Neuronal stem cell (in vitro differentiated cells): ENCODE measurements at regions not wholly inside any gene's neighbourhood (a gene's known extent, or its start where the extent isn't known, plus 50 kb on each side); places are given as distances from the start of the nearest gene placed in this dataset.
"Not testable (repeated sequence)": the region's sequence is repeated elsewhere in the genome, so short reads cannot be mapped to it uniquely, and the experiment has no call there.

ENCODE experiments used
- DNase-seq: peaks from one replicate; pipeline ENCODE4 v3.0.0-alpha.2; 2013; ENCODE audit warnings: low spot score
- H2AFZ ChIP-seq: one replicate; pipeline ENCODE4 v1.6.1; 2013; ENCODE audit warnings: mild to moderate bottlenecking, low read length, inconsistent platforms
- H2AK5ac ChIP-seq: 2 replicates; pipeline ENCODE4 v1.6.1; 2013; ENCODE audit warnings: low read depth, mild to moderate bottlenecking, inconsistent platforms, low read length, moderate library complexity, mixed read lengths
- H2BK120ac ChIP-seq: 2 replicates; pipeline ENCODE4 v1.6.1; 2013; ENCODE audit warnings: low read depth, mild to moderate bottlenecking, inconsistent platforms, low read length, moderate library complexity, mixed read lengths
- H2BK12ac ChIP-seq: one replicate; pipeline ENCODE4 v1.6.1; 2013; ENCODE audit warnings: low read length, inconsistent platforms
- H2BK15ac ChIP-seq: 2 replicates; pipeline ENCODE4 v1.6.1; 2013; ENCODE audit warnings: mild to moderate bottlenecking, low read length, inconsistent platforms, mixed read lengths
- H2BK5ac ChIP-seq: one replicate; pipeline ENCODE4 v1.6.1; 2013; ENCODE audit warnings: inconsistent platforms, mild to moderate bottlenecking, low read length, moderate library complexity
- H3K14ac ChIP-seq: one replicate; pipeline ENCODE4 v1.6.1; 2013; ENCODE audit warnings: low read length, inconsistent platforms
- H3K18ac ChIP-seq: 2 replicates; pipeline ENCODE4 v1.6.1; 2013; ENCODE audit warnings: low read length, inconsistent platforms
- H3K23ac ChIP-seq: 2 replicates; pipeline ENCODE4 v1.6.1; 2013; ENCODE audit warnings: low read depth, mild to moderate bottlenecking, mixed read lengths, low read length, inconsistent platforms; ENCODE audit not compliant: poor library complexity
- H3K27ac ChIP-seq: replicated peaks from 3 replicates; pipeline ENCODE4 v1.5.1; 2013; ENCODE audit warnings: low read length, inconsistent platforms
- H3K27me3 ChIP-seq, 3 experiments: 2 replicates each; pipeline ENCODE4 v1.6.1; 2013; ENCODE audit warnings: low read length in 3 of 3, mild to moderate bottlenecking in 2 of 3, inconsistent platforms in 1 of 3, low read depth in 1 of 3, mixed read lengths in 1 of 3, moderate library complexity in 1 of 3; ENCODE audit not compliant: control insufficient read depth in 3 of 3, insufficient read depth in 3 of 3
- H3K36me3 ChIP-seq, 2 donors: replicated peaks in 1 of 2; 2 replicates each; pipeline ENCODE4 v1.6.1; 2013; ENCODE audit warnings: low read length in 2 of 2; ENCODE audit not compliant: control insufficient read depth in 2 of 2, insufficient read depth in 2 of 2
- H3K4ac ChIP-seq: 2 replicates; pipeline ENCODE4 v1.6.1; 2013; ENCODE audit warnings: inconsistent platforms, mild to moderate bottlenecking, low read length, moderate library complexity
- H3K4me1 ChIP-seq, 2 donors: 1 replicate in 1 of 2; 2 replicates in 1 of 2; pipeline ENCODE4 v1.6.1; 2013; ENCODE audit warnings: low read length in 2 of 2, low read depth in 1 of 2; ENCODE audit not compliant: control insufficient read depth in 2 of 2, insufficient read depth in 1 of 2
- H3K4me2 ChIP-seq: one replicate; pipeline ENCODE4 v1.6.1; 2013; ENCODE audit warnings: mild to moderate bottlenecking, low read length, inconsistent platforms; ENCODE audit not compliant: insufficient read depth, poor library complexity, severe bottlenecking
- H3K4me3 ChIP-seq, 2 donors: 2 replicates each; pipeline ENCODE4 v1.5.1; 2013; ENCODE audit warnings: low read length in 2 of 2, mild to moderate bottlenecking in 2 of 2, inconsistent platforms in 1 of 2, moderate library complexity in 1 of 2
- H3K79me1 ChIP-seq: one replicate; pipeline ENCODE4 v1.6.1; 2013; ENCODE audit warnings: low read depth, mild to moderate bottlenecking, inconsistent platforms, low read length, moderate library complexity
- H3K9ac ChIP-seq: one replicate; pipeline ENCODE4 v1.6.1; 2013; ENCODE audit warnings: mild to moderate bottlenecking, low read depth, low read length, inconsistent platforms; ENCODE audit not compliant: poor library complexity
- H3K9me3 ChIP-seq, 2 donors: replicated peaks in 1 of 2; 2 replicates each; pipeline versions ENCODE3 to v1.6.1; 2013; ENCODE audit warnings: low read length in 2 of 2, mild to moderate bottlenecking in 2 of 2, inconsistent platforms in 1 of 2, low read depth in 1 of 2, mixed read lengths in 1 of 2, moderate library complexity in 1 of 2; ENCODE audit not compliant: control insufficient read depth in 2 of 2, insufficient read depth in 1 of 2
- H4K8ac ChIP-seq: one replicate; pipeline ENCODE4 v1.6.1; 2013; ENCODE audit warnings: low read depth, mild to moderate bottlenecking, inconsistent platforms, low read length, moderate library complexity
- H4K91ac ChIP-seq: one replicate; pipeline ENCODE4 v1.6.1; 2013; ENCODE audit warnings: low read length, low read depth, mild to moderate bottlenecking, inconsistent platforms; ENCODE audit not compliant: poor library complexity
- WGBS, 2 donors: extraction: QIAGEN DNeasy Blood & Tissue Kit; methylation state at CpG; one replicate each; pipeline ENCODE4 v1.1.7; 2013; ENCODE audit warnings: missing lambda C conversion rate in 2 of 2, mixed read lengths in 1 of 2; ENCODE audit not compliant: insufficient read length in 2 of 2, insufficient replicate concordance in 1 of 2; ENCODE audit errors: extremely low coverage in 2 of 2; 5-methylcytosine and 5-hydroxymethylcytosine counted together

- Histone ChIP-seq H3K4ac (no peak overlapping the region), H3K27ac (no peak overlapping the region), H3K18ac (no peak overlapping the region), H2BK15ac (no peak overlapping the region), H3K14ac (no peak overlapping the region), H3K79me1 (no peaks in the 10 kb centered on the region), H2BK12ac (no peak overlapping the region), H2BK5ac (no peak overlapping the region), H4K8ac (no peak overlapping the region), H3K4me3 (no peak overlapping the region), H2AK5ac (no peak overlapping the region), H3K27me3 (no peaks in the 10 kb centered on the region), H3K4me1 (no peaks in the 10 kb centered on the region), H3K36me3 (no peaks in the 10 kb centered on the region), H2AFZ (no peak overlapping the region), H2BK120ac (no peak overlapping the region), H3K9ac (no peak overlapping the region), H3K4me2 (no peak overlapping the region), H3K9me3 (no peaks in the 10 kb centered on the region), H3K23ac (no peak overlapping the region), H4K91ac (no peak overlapping the region)
- DNase-seq: no peak
- no CpG with 5 or more reads among the region's 2 CpGs for WGBS, 2 donors
Measured at GRCh38 chr12:58009405-58010195, 68.2 kb downstream of the ATP23 start.

DNA sequence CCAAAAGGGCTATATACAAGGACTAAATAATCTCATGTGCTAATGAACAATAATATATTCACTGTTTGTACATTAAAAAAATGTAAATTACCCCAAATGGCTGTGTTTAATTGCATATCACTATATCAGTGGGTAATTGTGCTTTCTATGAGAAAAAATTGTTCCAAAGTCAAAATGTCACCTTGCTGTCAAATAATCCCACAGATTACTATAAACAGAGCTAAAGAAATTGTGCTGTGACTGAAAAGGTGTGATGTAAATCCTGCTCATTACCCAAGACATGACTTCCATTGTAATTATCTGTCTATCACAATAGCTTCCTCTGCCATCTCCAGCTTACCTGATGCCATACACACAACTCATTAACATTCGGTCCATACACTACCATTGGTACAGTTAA, 70.3 kb downstream of the ATP23 start:
- WGBS, 2 donors: no CpG with 5 or more reads among the region's 1 CpG

GRCh38 chr12:58022379-58023020, 81.1 kb downstream of the ATP23 start:
- H3K27ac ChIP-seq, H3K4me3 ChIP-seq, H3K4ac ChIP-seq, H3K18ac ChIP-seq, H2AFZ ChIP-seq, H4K8ac ChIP-seq, H3K36me3 ChIP-seq, H2BK120ac ChIP-seq, H2BK5ac ChIP-seq, H2BK12ac ChIP-seq, H2BK15ac ChIP-seq, H4K91ac ChIP-seq, H2AK5ac ChIP-seq, H3K14ac ChIP-seq, H3K4me1 ChIP-seq, H3K27me3 ChIP-seq, H3K9ac ChIP-seq, DNase-seq, H3K79me1 ChIP-seq, H3K23ac ChIP-seq, H3K4me2 ChIP-seq, H3K9me3 ChIP-seq: not testable (repeated sequence)
- no CpG with 5 or more reads among the region's 6 CpGs for WGBS, 2 donors

More for the DNA sequence above, 70.3 kb downstream of the ATP23 start:
- no peak overlapping the region for H3K14ac ChIP-seq
- no peak overlapping the region for H2BK15ac ChIP-seq
- no peaks in the 10 kb centered on the region for H3K4me1 ChIP-seq
- no peak overlapping the region for H3K18ac ChIP-seq
- H4K91ac ChIP-seq: no peak overlapping the region
- no peak overlapping the region for H2BK120ac ChIP-seq
- H2AK5ac ChIP-seq: no peak overlapping the region
- no peaks in the 10 kb centered on the region for H3K36me3 ChIP-seq
- H3K4ac ChIP-seq: no peak overlapping the region
- no peak overlapping the region for H2BK12ac ChIP-seq
- no peaks in the 10 kb centered on the region for H3K27me3 ChIP-seq
- H2AFZ ChIP-seq: no peak overlapping the region
- no peak overlapping the region for H3K4me2 ChIP-seq
- no peak overlapping the region for H3K23ac ChIP-seq
- H3K27ac ChIP-seq: no peak overlapping the region
- no peak for DNase-seq
- no peak overlapping the region for H2BK5ac ChIP-seq
- H4K8ac ChIP-seq: no peak overlapping the region
- H3K9ac ChIP-seq: no peak overlapping the region
- no peak overlapping the region for H3K4me3 ChIP-seq
- no peaks in the 10 kb centered on the region for H3K9me3 ChIP-seq
- H3K79me1 ChIP-seq: no peaks in the 10 kb centered on the region

- Histone ChIP-seq H3K9ac (no peak overlapping the region), H2BK12ac (no peak overlapping the region), H3K36me3 (no peaks in the 10 kb centered on the region), H3K9me3 (no peaks in the 10 kb centered on the region), H4K8ac (no peak overlapping the region), H3K18ac (no peak overlapping the region), H3K14ac (no peak overlapping the region), H3K79me1 (no peaks in the 10 kb centered on the region), H3K4me3 (no peak overlapping the region), H2BK5ac (no peak overlapping the region), H2AK5ac (no peak overlapping the region), H3K4me1 (no peaks in the 10 kb centered on the region), H3K27ac (no peak overlapping the region), H3K27me3 (no peaks in the 10 kb centered on the region), H3K4me2 (no peak overlapping the region), H3K4ac (no peak overlapping the region), H2BK15ac (no peak overlapping the region), H3K23ac (no peak overlapping the region), H2BK120ac (no peak overlapping the region), H2AFZ (no peak overlapping the region), H4K91ac (no peak overlapping the region)
- DNase-seq: no peak
Measured at GRCh38 chr12:58025431-58025830, 84.1 kb downstream of the ATP23 start.
